ENCODE measurements at regions not wholly inside any gene's neighbourhood (a gene's known extent, or its start where the extent isn't known, plus 50 kb on each side); places are given as distances from the start of the nearest gene placed in this dataset.

GRCh38 chr10:128738386-128738915, 612.2 kb upstream of the MKI67 start:
- TF ChIP-seq CTCF (IDR thresholded peaks at IDR 0.05) (no peak), POLR2A (IDR thresholded peaks at IDR 0.05) (no peak), EP300 (IDR thresholded peaks at IDR 0.05) (no peak)

Data from ovary (tissue), 3 donors.